H1 (cell line): ENCODE measurements at regions not wholly inside any gene's neighbourhood (a gene's known extent, or its start where the extent isn't known, plus 50 kb on each side); places are given as distances from the start of the nearest gene placed in this dataset.
A peak's percentile ranks its signal among the peaks of the same experiment; 100 is the strongest.

Experiments used
- CTCF ChIA-PET: fragments of 300-600 bp; sonication (Branson Sonifier 250); formaldehyde crosslinking; loops from one replicate; lab custom pipeline; 2021; ENCODE audit not compliant: partially characterized antibody; lab: Charles Lee
- POLR2A ChIA-PET: fragments of 300-600 bp; sonication (Branson Sonifier 250); formaldehyde crosslinking; loops from one replicate; lab custom pipeline; 2021; ENCODE audit warnings: inconsistent platforms; ENCODE audit not compliant: partially characterized antibody; lab: Charles Lee
- DNase-seq, 2 experiments: peaks; one replicate each; pipeline versions ENCODE4 v3.0.0 to v3.0.0-alpha.2; 2010 to 2022; ENCODE audit warnings: low spot score in 2 of 2, low read depth in 1 of 2, mixed read lengths in 1 of 2
- FAIRE-seq: peaks from 2 replicates; lab custom pipeline; 2011; peaks lifted over from hg19 to GRCh38; lab: Jason Lieb, UNC
- H2AFZ ChIP-seq: 2 replicates; pipeline ENCODE4 v1.8.1; 2012; ENCODE audit warnings: low read length, inconsistent platforms
- H2AK5ac ChIP-seq: 2 replicates; pipeline ENCODE4 v1.6.1; 2013; ENCODE audit warnings: low read depth, low read length
- H2BK120ac ChIP-seq: replicated peaks from 2 replicates; pipeline ENCODE3; 2013; ENCODE audit warnings: low read depth, low read length, inconsistent platforms
- H2BK12ac ChIP-seq: 2 replicates; pipeline ENCODE4 v1.6.1; 2013; ENCODE audit warnings: low read depth, low read length
- H2BK15ac ChIP-seq: 2 replicates; pipeline ENCODE4 v1.6.1; 2013; ENCODE audit warnings: low read length
- H2BK20ac ChIP-seq: 2 replicates; pipeline ENCODE4 v1.6.1; 2013; ENCODE audit warnings: low read length
- H2BK5ac ChIP-seq: 2 replicates; pipeline ENCODE4 v1.6.1; 2013; ENCODE audit warnings: low read depth, low read length
- H3K14ac ChIP-seq: 2 replicates; pipeline ENCODE4 v1.6.1; 2013; ENCODE audit warnings: inconsistent platforms; ENCODE audit not compliant: insufficient read length
- H3K18ac ChIP-seq: 2 replicates; pipeline ENCODE4 v1.6.1; 2013; ENCODE audit warnings: low read length; ENCODE audit errors: extremely low read depth
- H3K23ac ChIP-seq: 2 replicates; pipeline ENCODE4 v1.6.1; 2013; ENCODE audit warnings: inconsistent platforms; ENCODE audit not compliant: insufficient read length
- H3K23me2 ChIP-seq: 2 replicates; pipeline ENCODE4 v1.6.1; 2013; ENCODE audit warnings: low read depth, low read length
- H3K27ac ChIP-seq: 2 replicates; pipeline ENCODE4 v1.6.1; 2011; ENCODE audit warnings: low read depth, low read length, inconsistent platforms
- H3K27me3 ChIP-seq, 4 experiments: replicated peaks in 1 of 4; 1 replicate in 1 of 4; 2 replicates in 3 of 4; pipeline versions ENCODE4 v1.6.1 to v1.8.1; 2011 to 2013; ENCODE audit warnings: low read length in 3 of 4, mild to moderate bottlenecking in 3 of 4, inconsistent platforms in 2 of 4, mixed read lengths in 2 of 4, moderate library complexity in 1 of 4; ENCODE audit not compliant: control insufficient read depth in 3 of 4, insufficient read depth in 3 of 4; ENCODE audit errors: extremely low read depth in 1 of 4
- H3K36me3 ChIP-seq, 4 experiments: 2 replicates each; pipeline versions ENCODE4 v1.6.1 to v1.8.1; 2011 to 2013; ENCODE audit warnings: mild to moderate bottlenecking in 4 of 4, low read length in 3 of 4, moderate library complexity in 2 of 4, control low read depth in 1 of 4, inconsistent platforms in 1 of 4; ENCODE audit not compliant: insufficient read depth in 4 of 4, control insufficient read depth in 2 of 4
- H3K4ac ChIP-seq: replicated peaks from 2 replicates; pipeline ENCODE3; 2013; ENCODE audit warnings: low read length, low read depth, mixed read lengths, inconsistent platforms; ENCODE audit not compliant: insufficient read length
- H3K4me1 ChIP-seq, 4 experiments: replicated peaks in 1 of 4; 1 replicate in 1 of 4; 2 replicates in 3 of 4; pipeline versions ENCODE4 v1.6.1 to v1.8.1; 2011 to 2013; ENCODE audit warnings: low read length in 3 of 4, inconsistent platforms in 2 of 4, mixed read lengths in 1 of 4; ENCODE audit not compliant: insufficient read depth in 4 of 4, control insufficient read depth in 3 of 4
- H3K4me2 ChIP-seq, 2 experiments: 2 replicates each; pipeline versions ENCODE4 v1.6.1 to v1.8.1; 2011 to 2013; ENCODE audit warnings: low read depth in 2 of 2, low read length in 2 of 2, control low read depth in 1 of 2, inconsistent platforms in 1 of 2, mild to moderate bottlenecking in 1 of 2; ENCODE audit not compliant: insufficient read depth in 1 of 2
- H3K4me3 ChIP-seq, 4 experiments: fragments of 200-600, 300-600 bp in 1 of 4; sonication (generic), shearing (Covaris generic), sonication (Bioruptor Twin) in 1 of 4; 2 replicates each; pipeline versions ENCODE4 v1.5.1 to v1.8.1; 2011 to 2016; ENCODE audit warnings: low read length in 4 of 4, low read depth in 3 of 4, control low read depth in 2 of 4, inconsistent platforms in 2 of 4, mild to moderate bottlenecking in 2 of 4, mixed read lengths in 1 of 4, moderate library complexity in 1 of 4; ENCODE audit not compliant: insufficient read depth in 2 of 4; ENCODE audit errors: extremely low read depth in 1 of 4
- H3K56ac ChIP-seq: replicated peaks from 2 replicates; pipeline ENCODE3; 2013; ENCODE audit warnings: low read depth, mild to moderate bottlenecking, mixed read lengths, low read length, inconsistent platforms; ENCODE audit not compliant: insufficient read length
- H3K79me1 ChIP-seq: 2 replicates; pipeline ENCODE4 v1.6.1; 2013; ENCODE audit warnings: low read depth, low read length, control low read depth
- H3K79me2 ChIP-seq, 2 experiments: 2 replicates each; pipeline versions ENCODE4 v1.6.1 to v1.8.1; 2012 to 2013; ENCODE audit warnings: low read length in 2 of 2, mild to moderate bottlenecking in 2 of 2, inconsistent platforms in 1 of 2; ENCODE audit not compliant: insufficient read depth in 2 of 2, control insufficient read depth in 1 of 2
- H3K9ac ChIP-seq, 4 experiments: replicated peaks in 1 of 4; 1 replicate in 1 of 4; 2 replicates in 3 of 4; pipeline versions ENCODE4 v1.6.1 to v1.8.1; 2011 to 2013; ENCODE audit warnings: low read depth in 3 of 4, low read length in 3 of 4, control low read depth in 2 of 4, mild to moderate bottlenecking in 2 of 4, moderate library complexity in 2 of 4, inconsistent platforms in 1 of 4; ENCODE audit errors: extremely low read depth in 1 of 4
- H3K9me3 ChIP-seq, 2 experiments: 2 replicates each; pipeline versions ENCODE4 v1.6.1 to v1.8.1; 2012 to 2013; ENCODE audit warnings: mild to moderate bottlenecking in 2 of 2, moderate library complexity in 2 of 2, control low read depth in 1 of 2, inconsistent platforms in 1 of 2, low read depth in 1 of 2, low read length in 1 of 2, mixed read lengths in 1 of 2; ENCODE audit not compliant: insufficient read depth in 2 of 2
- H4K20me1 ChIP-seq, 2 experiments: replicated peaks in 1 of 2; 2 replicates each; pipeline versions ENCODE3 to v1.8.1; 2011 to 2013; ENCODE audit warnings: inconsistent platforms in 2 of 2, low read length in 2 of 2, mild to moderate bottlenecking in 1 of 2; ENCODE audit not compliant: insufficient read depth in 2 of 2, control insufficient read depth in 1 of 2
- H4K5ac ChIP-seq: 2 replicates; pipeline ENCODE4 v1.6.1; 2013; ENCODE audit warnings: low read length, low read depth, mixed read lengths, inconsistent platforms; ENCODE audit not compliant: insufficient read length
- H4K8ac ChIP-seq: 2 replicates; pipeline ENCODE4 v1.8.0; 2013; ENCODE audit warnings: mild to moderate bottlenecking, moderate library complexity, low read length, inconsistent platforms; ENCODE audit not compliant: insufficient read depth; ENCODE audit errors: extremely low read depth
- H4K91ac ChIP-seq: replicated peaks from 2 replicates; pipeline ENCODE3; 2013; ENCODE audit warnings: low read length, mixed read lengths, inconsistent platforms; ENCODE audit not compliant: insufficient read length
- CBX8 ChIP-seq: fragments of 300-800, 300-1000 bp; sonication (generic); IDR thresholded peaks from 2 replicates; pipeline ENCODE4 v1.7.1; 2016; ENCODE audit warnings: low read depth, low read length, borderline replicate concordance
- CHD2 ChIP-seq: IDR thresholded peaks from 2 replicates; pipeline ENCODE4 v1.6.1; 2012; ENCODE audit warnings: low read length, improper control_type of control experiment
- CTCF ChIP-seq, 3 experiments: IDR thresholded peaks; 1 replicate in 2 of 3; 2 replicates in 1 of 3; pipeline versions ENCODE4 v1.5.1 to v1.6.1; 2011; ENCODE audit warnings: low read length in 3 of 3, mild to moderate bottlenecking in 3 of 3, inconsistent platforms in 2 of 3, low read depth in 1 of 3, moderate library complexity in 1 of 3; ENCODE audit not compliant: insufficient read depth in 1 of 3; ENCODE audit errors: control extremely low read depth in 1 of 3
- EP300 ChIP-seq, 2 experiments: IDR thresholded peaks; 1 replicate in 1 of 2; 2 replicates in 1 of 2; pipeline ENCODE4 v1.6.1; 2011 to 2012; ENCODE audit warnings: low read depth in 2 of 2, low read length in 2 of 2, mild to moderate bottlenecking in 2 of 2, borderline replicate concordance in 1 of 2, inconsistent platforms in 1 of 2, moderate library complexity in 1 of 2
- POLR2A ChIP-seq, 2 experiments: IDR thresholded peaks; 1 replicate in 1 of 2; 2 replicates in 1 of 2; pipeline ENCODE4 v1.6.1; 2011; ENCODE audit warnings: low read depth in 2 of 2, low read length in 2 of 2, mild to moderate bottlenecking in 2 of 2; ENCODE audit errors: control extremely low read depth in 1 of 2
- RAD21 ChIP-seq, 2 experiments: IDR thresholded peaks in 1 of 2; conservative IDR thresholded peaks in 1 of 2; 2 replicates each; pipeline ENCODE4 v1.6.1; 2011; ENCODE audit warnings: low read depth in 2 of 2, low read length in 2 of 2, improper control_type of control experiment in 1 of 2, inconsistent platforms in 1 of 2, mild to moderate bottlenecking in 1 of 2, moderate library complexity in 1 of 2
- RBBP5 ChIP-seq: IDR thresholded peaks from 2 replicates; pipeline ENCODE4 v1.7.1; 2012; ENCODE audit warnings: low read depth, mild to moderate bottlenecking, inconsistent platforms, low read length, moderate library complexity, borderline replicate concordance
- TBP ChIP-seq: IDR thresholded peaks from 2 replicates; pipeline ENCODE4 v1.6.1; 2011; ENCODE audit warnings: low read depth, low read length, improper control_type of control experiment
- TCF12 ChIP-seq: IDR thresholded peaks from 2 replicates; pipeline ENCODE4 v1.6.1; 2011; ENCODE audit warnings: low read depth, mild to moderate bottlenecking, low read length
- USF2 ChIP-seq: IDR thresholded peaks from 2 replicates; pipeline ENCODE4 v1.6.1; 2011; ENCODE audit warnings: low read length, improper control_type of control experiment
- YY1 ChIP-seq: IDR thresholded peaks from 2 replicates; pipeline ENCODE4 v1.6.1; 2011; ENCODE audit warnings: low read depth, mild to moderate bottlenecking, low read length
- WGBS, 2 experiments: shearing (Covaris generic) in 1 of 2; methylation state at CpG; one replicate each; pipeline versions ENCODE4 v1.1.6 to v1.1.7; 2013 to 2015; ENCODE audit warnings: low lambda C conversion rate in 2 of 2, mixed read lengths in 2 of 2, inconsistent platforms in 1 of 2, low coverage in 1 of 2, missing lambda C conversion rate in 1 of 2; ENCODE audit not compliant: insufficient replicate concordance in 2 of 2, insufficient coverage in 1 of 2, insufficient read length in 1 of 2; ENCODE audit errors: extremely low coverage in 1 of 2, missing lambda C conversion rate in 1 of 2; 5-methylcytosine and 5-hydroxymethylcytosine counted together

GRCh38 chrX:28177202-28177601 is 196.0 kb upstream of the DCAF8L1 start:
- no peak overlapping the region for H3K9ac ChIP-seq
- no peaks in the 10 kb centered on the region for H3K27me3 ChIP-seq
- H3K56ac ChIP-seq = no peak overlapping the region
- peak in 1 of 2 experiments; percentile 53 for DNase-seq
- H3K23ac ChIP-seq = no peak overlapping the region
- H3K9me3 ChIP-seq = no peaks in the 10 kb centered on the region
- H4K20me1 ChIP-seq = no peaks in the 10 kb centered on the region
- H3K79me2 ChIP-seq = no peaks in the 10 kb centered on the region
- no peak overlapping the region for H2BK120ac ChIP-seq
- WGBS, 2 experiments = 41% methylated on average over 3 of the region's 4 CpGs; no CpG with 5 or more reads in 1 of the 2 experiments
- no peak overlapping the region for H3K4me2 ChIP-seq
- H3K27ac ChIP-seq = no peak overlapping the region
- H2AFZ ChIP-seq = no peak overlapping the region
- H3K4ac ChIP-seq = no peak overlapping the region
- FAIRE-seq = peak; percentile 60
- no peak overlapping the region for H4K8ac ChIP-seq
- no peak overlapping the region for H2AK5ac ChIP-seq
- H3K4me1 ChIP-seq = no peaks in the 10 kb centered on the region
- no peaks in the 10 kb centered on the region for H3K23me2 ChIP-seq
- ChIA-PET POLR2A (no interaction called here), CTCF (interaction anchor here (0.6 to 1.2 kb wide), 8 partner anchors 8 to 466 kb away, joined by 3 to 4 read pairs (median 3); no protein-coding TSS in a partner anchor)
- H2BK15ac ChIP-seq = no peak overlapping the region
- H3K36me3 ChIP-seq = no peaks in the 10 kb centered on the region
- no peak overlapping the region for H2BK5ac ChIP-seq
- H2BK20ac ChIP-seq = no peak overlapping the region
- no peak overlapping the region for H3K4me3 ChIP-seq
- H3K14ac ChIP-seq = no peak overlapping the region
- H2BK12ac ChIP-seq = no peak overlapping the region
- no peak overlapping the region for H3K18ac ChIP-seq
- no peaks in the 10 kb centered on the region for H3K79me1 ChIP-seq
- H4K91ac ChIP-seq = no peak overlapping the region
- no peak overlapping the region for H4K5ac ChIP-seq
- TF ChIP-seq EP300 (IDR thresholded peaks at IDR 0.05; ENCODE audit: borderline replicate concordance in 1 of 2, low read depth in 2 of 2, low read length in 2 of 2) (no peak), TCF12 (no peak), TBP (no peak), RAD21 (IDR thresholded peaks at IDR 0.05 in 1 of 2, conservative IDR thresholded peaks at IDR 0.05 in 1 of 2; ENCODE audit: low read depth in 2 of 2, low read length in 2 of 2) (peak; percentile 73 to 81), CHD2 (no peak), POLR2A (IDR thresholded peaks at IDR 0.05; ENCODE audit: control extremely low read depth in 1 of 2, low read depth in 2 of 2, low read length in 2 of 2) (no peak), CBX8 (no peak), RBBP5 (no peak), YY1 (no peak), USF2 (no peak), CTCF (IDR thresholded peaks at IDR 0.05; ENCODE audit: control extremely low read depth in 1 of 3, insufficient read depth in 1 of 3, low read depth in 1 of 3, low read length in 3 of 3) (peak; percentile 63 to 78 (median 71))
